GM10266 (cell line): ENCODE measurements at regions not wholly inside any gene's neighbourhood (a gene's known extent, or its start where the extent isn't known, plus 50 kb on each side); places are given as distances from the start of the nearest gene placed in this dataset.
"Not testable (repeated sequence)": the region's sequence is repeated elsewhere in the genome, so short reads cannot be mapped to it uniquely, and the experiment has no call there.

Experiments
- DNase-seq: peaks from one replicate; pipeline ENCODE4 v3.0.0; 2012; ENCODE audit errors: extremely low spot score
- TF ChIP-seq, protein P1 (sequence below): IDR thresholded peaks from 2 replicates; pipeline ENCODE4 v1.5.1; 2012; ENCODE audit warnings: mild to moderate bottlenecking, low read depth; ENCODE audit not compliant: control insufficient read depth, insufficient read depth; ENCODE audit errors: missing control alignments

DNA sequence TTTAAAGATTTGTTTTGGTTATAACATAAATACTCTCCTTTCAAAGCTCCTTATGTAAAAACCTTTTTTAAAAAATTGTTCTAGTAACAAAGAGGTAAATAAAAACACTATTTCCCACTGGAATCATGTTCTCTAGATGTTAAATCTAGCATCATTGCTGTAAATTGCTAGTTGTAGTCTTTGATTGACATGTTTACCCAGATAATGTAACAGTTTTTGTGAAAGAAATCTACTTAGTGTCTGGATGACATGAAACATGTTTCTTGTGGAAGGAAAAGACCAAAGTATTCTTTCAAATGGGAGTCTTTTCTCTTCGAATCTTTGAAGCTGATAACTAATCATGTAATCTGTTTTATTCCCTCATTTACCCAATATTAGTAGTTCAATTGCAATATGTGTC is 1565.9 kb upstream of the WWC1 start:
- TF ChIP-seq, protein P1, sequence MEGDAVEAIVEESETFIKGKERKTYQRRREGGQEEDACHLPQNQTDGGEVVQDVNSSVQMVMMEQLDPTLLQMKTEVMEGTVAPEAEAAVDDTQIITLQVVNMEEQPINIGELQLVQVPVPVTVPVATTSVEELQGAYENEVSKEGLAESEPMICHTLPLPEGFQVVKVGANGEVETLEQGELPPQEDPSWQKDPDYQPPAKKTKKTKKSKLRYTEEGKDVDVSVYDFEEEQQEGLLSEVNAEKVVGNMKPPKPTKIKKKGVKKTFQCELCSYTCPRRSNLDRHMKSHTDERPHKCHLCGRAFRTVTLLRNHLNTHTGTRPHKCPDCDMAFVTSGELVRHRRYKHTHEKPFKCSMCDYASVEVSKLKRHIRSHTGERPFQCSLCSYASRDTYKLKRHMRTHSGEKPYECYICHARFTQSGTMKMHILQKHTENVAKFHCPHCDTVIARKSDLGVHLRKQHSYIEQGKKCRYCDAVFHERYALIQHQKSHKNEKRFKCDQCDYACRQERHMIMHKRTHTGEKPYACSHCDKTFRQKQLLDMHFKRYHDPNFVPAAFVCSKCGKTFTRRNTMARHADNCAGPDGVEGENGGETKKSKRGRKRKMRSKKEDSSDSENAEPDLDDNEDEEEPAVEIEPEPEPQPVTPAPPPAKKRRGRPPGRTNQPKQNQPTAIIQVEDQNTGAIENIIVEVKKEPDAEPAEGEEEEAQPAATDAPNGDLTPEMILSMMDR = no peak
- DNase-seq = no peak

GRCh38 chr5:166726406-166726805 is 1565.0 kb upstream of the WWC1 start:
- TF ChIP-seq, protein P1 = no peak
- no peak for DNase-seq

DNA sequence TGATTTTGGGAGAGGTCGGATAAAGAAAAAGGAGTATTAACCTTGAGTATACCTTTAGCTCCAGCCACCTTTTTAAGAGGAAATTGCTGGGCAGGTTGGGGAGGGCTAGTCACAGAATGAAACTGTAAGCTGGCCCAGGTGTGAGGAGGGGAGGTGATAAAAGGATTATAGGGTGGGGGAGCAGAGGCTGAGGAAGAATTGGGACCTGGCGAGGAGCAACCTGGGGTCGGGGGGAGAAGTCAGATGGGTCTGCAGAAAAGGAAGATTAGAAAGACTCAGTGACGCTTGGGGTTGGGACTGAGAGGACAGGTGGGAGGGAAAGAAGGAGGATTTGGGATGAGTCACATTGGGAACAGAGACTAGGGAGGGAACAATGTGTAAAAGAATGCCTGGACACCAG is 1548.5 kb upstream of the WWC1 start:
- DNase-seq = not testable (repeated sequence)

- TF ChIP-seq, protein P1 = no peak
These were observed 1544.9 kb upstream of the WWC1 start for GRCh38 chr5:166746506-166746905.

DNA sequence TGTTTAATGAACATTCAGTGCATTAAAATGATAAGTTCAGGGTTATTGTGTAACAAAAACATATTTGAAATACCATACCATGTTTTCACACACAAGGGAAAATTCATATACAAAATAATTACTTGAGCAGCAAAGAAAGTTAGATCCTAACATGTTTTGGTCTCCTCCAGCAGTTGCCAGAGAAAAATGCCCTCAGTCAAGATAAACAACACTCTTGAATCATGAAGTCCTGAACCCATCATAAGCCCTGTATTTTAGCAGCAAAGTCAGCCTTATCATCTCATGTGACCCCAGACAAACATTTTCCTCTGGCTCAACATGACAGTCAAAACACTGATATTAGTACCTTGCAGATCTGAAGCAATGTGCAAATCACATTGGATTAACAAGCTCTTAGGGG is 1541.1 kb upstream of the WWC1 start:
- DNase-seq = no peak
- TF ChIP-seq, protein P1 = no peak

More at GRCh38 chr5:166746506-166746905, 1544.9 kb upstream of the WWC1 start:
- DNase-seq = no peak

GRCh38 chr5:166758151-166758550 is 1533.3 kb upstream of the WWC1 start:
- DNase-seq = no peak
- TF ChIP-seq, protein P1 = no peak

DNA sequence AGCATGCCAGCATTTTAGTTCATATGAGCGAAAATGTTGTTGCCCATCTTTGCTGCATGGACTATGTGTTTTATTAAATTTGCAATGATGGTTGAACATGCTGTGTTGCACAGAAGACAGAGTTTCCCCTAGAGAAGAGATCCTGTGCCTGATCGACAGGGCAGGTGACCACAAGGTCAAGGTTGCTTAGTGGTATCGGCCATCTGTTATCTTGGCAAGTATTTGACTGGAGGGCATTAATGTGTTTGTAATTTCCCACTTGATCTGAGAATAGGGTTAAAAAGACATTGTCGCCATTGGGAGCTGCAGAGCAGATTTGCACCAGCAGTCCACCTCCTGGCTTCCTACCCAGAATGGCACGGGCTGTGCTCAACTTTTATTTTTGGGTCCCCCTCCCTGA is 1523.6 kb upstream of the WWC1 start:
- DNase-seq = no peak
- TF ChIP-seq, protein P1 = no peak

- TF ChIP-seq, protein P1 = no peak
These were observed 1522.9 kb upstream of the WWC1 start for GRCh38 chr5:166768536-166768935.

More at GRCh38 chr5:166768536-166768935, 1522.9 kb upstream of the WWC1 start:
- DNase-seq = no peak
